BLaER1 (cell line): ENCODE measurements at regions not wholly inside any gene's neighbourhood (a gene's known extent, or its start where the extent isn't known, plus 50 kb on each side); places are given as distances from the start of the nearest gene placed in this dataset.

Experiments used
- H3K27ac ChIP-seq: shearing (Covaris generic); formaldehyde crosslinking; 2 replicates; pipeline ENCODE4 v1.8.1; 2022
- H3K27me3 ChIP-seq: shearing (Covaris generic); formaldehyde crosslinking; 2 replicates; pipeline ENCODE4 v1.8.1; 2022
- H3K36me3 ChIP-seq: shearing (Covaris generic); formaldehyde crosslinking; 2 replicates; pipeline ENCODE4 v1.8.1; 2022
- H3K4me1 ChIP-seq: shearing (Covaris generic); formaldehyde crosslinking; 2 replicates; pipeline ENCODE4 v1.8.1; 2022
- H3K4me2 ChIP-seq: shearing (Covaris generic); formaldehyde crosslinking; 2 replicates; pipeline ENCODE4 v1.8.1; 2022
- H3K4me3 ChIP-seq: shearing (Covaris generic); formaldehyde crosslinking; 2 replicates; pipeline ENCODE4 v1.8.1; 2022
- H3K9ac ChIP-seq: shearing (Covaris generic); formaldehyde crosslinking; 2 replicates; pipeline ENCODE4 v1.8.1; 2022
- H3K9me3 ChIP-seq: shearing (Covaris generic); formaldehyde crosslinking; 2 replicates; pipeline ENCODE4 v1.8.1; 2022
- H4K20me1 ChIP-seq: shearing (Covaris generic); formaldehyde crosslinking; 2 replicates; pipeline ENCODE4 v1.8.1; 2022
- Cebpa-rat ChIP-seq: shearing (Covaris generic); IDR thresholded peaks from 2 replicates; pipeline ENCODE4 v1.8.1; 2022

- no peaks in the 10 kb centered on the region for H4K20me1 ChIP-seq
Observed at GRCh38 chr11:71144736-71145135, 107.6 kb downstream of the SHANK2 start.

DNA sequence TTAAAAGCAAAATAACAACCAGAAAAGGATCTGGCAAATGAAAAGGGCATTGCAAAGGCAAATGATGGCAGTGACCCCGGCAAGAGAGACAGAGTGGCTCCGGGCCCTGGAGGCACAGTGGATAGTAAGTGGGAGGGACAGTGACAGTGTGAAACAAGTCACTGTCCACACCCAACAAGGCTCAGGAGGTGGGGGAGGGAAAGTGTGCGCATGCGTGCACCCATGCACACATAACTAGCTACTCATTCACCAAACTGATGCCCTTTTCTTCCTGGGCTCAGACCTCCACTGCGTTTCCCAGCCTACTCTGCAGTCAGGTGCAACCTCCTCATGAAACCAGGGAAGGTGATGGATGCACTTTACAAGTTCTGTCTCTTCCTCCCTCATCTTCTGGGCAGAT lies 108.4 kb downstream of the SHANK2 start:
- no peak overlapping the region for H3K4me3 ChIP-seq
- H3K9me3 ChIP-seq = no peaks in the 10 kb centered on the region
- H3K27me3 ChIP-seq = no peaks in the 10 kb centered on the region
- no peak overlapping the region for H3K9ac ChIP-seq
- H3K4me1 ChIP-seq = peaks cover 59% of the 10 kb centered on the region
- H3K4me2 ChIP-seq = no peak overlapping the region
- no peak overlapping the region for H3K27ac ChIP-seq
- TF ChIP-seq Cebpa-rat = no peak
- no peaks in the 10 kb centered on the region for H3K36me3 ChIP-seq
- H4K20me1 ChIP-seq = no peaks in the 10 kb centered on the region

More at GRCh38 chr11:71144736-71145135, 107.6 kb downstream of the SHANK2 start:
- Histone ChIP-seq H3K9me3 (no peaks in the 10 kb centered on the region), H3K27me3 (no peaks in the 10 kb centered on the region), H3K4me2 (no peak overlapping the region), H3K36me3 (no peaks in the 10 kb centered on the region), H3K4me1 (peaks cover 52% of the 10 kb centered on the region), H3K9ac (no peak overlapping the region), H3K4me3 (no peak overlapping the region), H3K27ac (no peak overlapping the region)
- TF ChIP-seq Cebpa-rat = no peak

DNA sequence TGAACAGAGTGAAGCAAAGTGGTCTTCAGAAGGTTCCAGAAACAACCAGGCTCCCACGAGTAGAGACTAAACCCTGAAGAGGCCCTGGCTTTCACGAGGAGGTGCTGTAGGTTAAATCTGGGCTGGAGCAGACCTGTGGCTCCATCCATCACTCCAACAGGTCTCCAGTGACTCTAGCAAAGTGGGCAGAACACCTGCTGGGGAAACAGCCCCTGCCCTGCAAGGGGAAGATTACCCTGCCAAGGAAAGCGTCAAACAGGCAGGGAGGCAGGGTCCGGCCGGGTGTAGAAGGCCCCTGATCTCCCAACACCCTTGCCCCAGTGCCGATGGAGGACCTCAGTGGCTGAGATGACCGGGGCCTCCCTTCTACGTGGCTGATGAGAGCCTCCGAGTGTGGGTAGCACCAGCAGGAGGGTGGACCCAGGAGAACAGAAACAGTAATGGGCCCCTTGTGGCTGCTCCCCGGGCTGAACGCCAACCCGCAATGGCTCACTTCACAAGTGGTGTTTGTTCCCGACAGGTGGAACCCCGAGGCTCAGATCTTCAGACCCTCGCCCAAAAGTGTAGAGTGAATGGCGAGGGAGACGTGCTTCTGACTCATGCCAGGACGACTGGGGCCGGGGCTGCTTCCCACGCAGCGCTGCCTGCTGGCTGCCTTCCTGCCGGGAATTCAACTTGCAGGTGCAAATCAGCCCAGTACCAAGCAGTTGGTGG lies 112.0 kb downstream of the SHANK2 start:
- H3K27me3 ChIP-seq = no peaks in the 10 kb centered on the region
- peaks cover 50% of the 10 kb centered on the region for H3K4me1 ChIP-seq
- H3K27ac ChIP-seq = peak overlapping the region; percentile 20; the same call in 1 of the 2 replicates
- no peaks in the 10 kb centered on the region for H4K20me1 ChIP-seq
- H3K9ac ChIP-seq = 0 out of 2 replicates have a peak overlapping the region, but pooled peaks have one; percentile 34
- no peaks in the 10 kb centered on the region for H3K9me3 ChIP-seq
- H3K4me3 ChIP-seq = no peak overlapping the region
- peak overlapping the region; percentile 83 for H3K4me2 ChIP-seq
- TF ChIP-seq Cebpa-rat = no peak
- H3K36me3 ChIP-seq = no peaks in the 10 kb centered on the region

DNA sequence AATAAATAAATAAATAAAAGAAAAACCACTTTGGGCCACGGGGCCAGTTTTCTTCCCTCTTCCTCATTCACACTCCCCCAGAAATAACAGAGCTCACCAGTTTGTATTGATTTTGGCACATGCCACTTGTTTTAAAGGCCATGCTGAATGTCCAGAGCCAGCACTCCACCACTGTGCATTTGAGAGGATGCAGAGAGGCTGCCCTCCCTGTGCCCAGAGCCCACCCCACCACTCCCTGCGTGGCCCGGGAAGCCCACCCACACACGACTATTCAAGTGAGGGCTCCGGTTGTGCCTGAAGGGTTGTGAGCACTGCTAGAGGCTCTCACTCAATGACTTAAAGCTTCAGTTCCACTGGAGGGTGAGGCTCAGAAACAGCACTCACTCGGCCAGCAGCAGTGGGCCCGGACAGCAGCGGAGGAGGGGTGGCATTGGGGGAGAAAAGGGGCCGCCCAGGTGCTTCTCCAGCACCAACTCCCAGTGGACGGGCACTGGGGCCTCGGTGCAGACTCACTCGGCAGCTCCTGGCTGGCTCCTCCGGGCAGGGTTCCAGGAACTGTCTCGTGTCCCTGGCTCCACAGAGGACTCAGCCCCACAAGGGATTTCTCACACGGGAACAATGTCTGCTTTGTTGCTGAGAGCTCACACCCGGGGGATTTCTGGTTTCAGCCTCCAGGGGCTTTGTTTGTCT lies 112.7 kb downstream of the SHANK2 start:
- H3K9me3 ChIP-seq = no peaks in the 10 kb centered on the region
- H3K27ac ChIP-seq = peak overlapping the region; percentile 20; the same call in 1 of the 2 replicates
- H3K4me2 ChIP-seq = peak overlapping the region; percentile 83
- peaks cover 49% of the 10 kb centered on the region for H3K4me1 ChIP-seq
- H3K4me3 ChIP-seq = no peak overlapping the region
- H3K9ac ChIP-seq = no peak overlapping the region
- no peaks in the 10 kb centered on the region for H4K20me1 ChIP-seq
- no peak for TF ChIP-seq Cebpa-rat
- no peaks in the 10 kb centered on the region for H3K36me3 ChIP-seq
- no peaks in the 10 kb centered on the region for H3K27me3 ChIP-seq

DNA sequence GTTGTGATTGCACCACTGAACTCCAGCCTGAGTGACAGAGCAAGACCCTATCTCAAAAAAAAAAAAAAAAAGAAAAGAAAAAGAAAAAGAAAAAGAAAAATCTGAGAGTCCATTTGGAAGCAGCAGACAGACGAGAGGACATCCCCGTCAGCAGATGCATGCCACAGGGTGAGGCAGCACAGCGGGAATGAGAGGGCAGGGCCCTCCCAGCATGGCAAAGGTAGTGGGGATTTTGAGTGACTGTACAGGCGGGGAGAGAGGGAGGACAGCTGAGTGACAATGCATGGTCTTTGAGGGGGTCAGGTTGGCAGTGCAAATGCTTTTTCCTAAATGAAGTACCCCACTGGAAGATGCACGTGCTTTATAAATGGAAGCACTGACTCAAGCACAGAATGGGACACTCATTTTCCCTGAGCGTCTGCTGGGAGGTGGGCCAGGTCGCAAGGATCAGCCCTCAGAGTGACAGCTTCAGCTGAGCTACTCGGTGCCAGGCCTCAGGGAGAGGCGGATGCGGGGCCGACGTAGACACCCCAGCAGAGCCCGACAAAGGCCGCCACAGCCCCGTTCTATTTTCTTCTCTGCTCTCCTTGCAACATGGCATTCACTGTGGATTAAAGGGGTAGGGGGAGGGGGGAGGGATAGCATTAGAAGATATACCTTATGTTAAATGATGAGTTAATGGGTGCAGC lies 113.5 kb downstream of the SHANK2 start:
- Histone ChIP-seq H3K4me3 (no peak overlapping the region), H3K4me1 (peaks cover 53% of the 10 kb centered on the region), H3K9me3 (no peaks in the 10 kb centered on the region), H3K4me2 (no peak overlapping the region), H3K36me3 (no peaks in the 10 kb centered on the region), H3K27me3 (no peaks in the 10 kb centered on the region), H4K20me1 (no peaks in the 10 kb centered on the region), H3K27ac (no peak overlapping the region), H3K9ac (no peak overlapping the region)
- no peak for TF ChIP-seq Cebpa-rat

GRCh38 chr11:71137376-71137775 lies 115.0 kb downstream of the SHANK2 start:
- Histone ChIP-seq H3K4me3 (no peak overlapping the region), H3K4me1 (peaks cover 48% of the 10 kb centered on the region), H3K27me3 (no peaks in the 10 kb centered on the region), H3K36me3 (no peaks in the 10 kb centered on the region), H4K20me1 (no peaks in the 10 kb centered on the region), H3K27ac (no peak overlapping the region), H3K9ac (no peak overlapping the region), H3K4me2 (no peak overlapping the region), H3K9me3 (no peaks in the 10 kb centered on the region)
- no peak for TF ChIP-seq Cebpa-rat

GRCh38 chr11:71136095-71136845 lies 116.1 kb downstream of the SHANK2 start:
- no peak for TF ChIP-seq Cebpa-rat
- no peaks in the 10 kb centered on the region for H3K27me3 ChIP-seq
- no peaks in the 10 kb centered on the region for H3K36me3 ChIP-seq
- no peak overlapping the region for H3K4me2 ChIP-seq
- H3K4me1 ChIP-seq = peaks cover 37% of the 10 kb centered on the region
- H3K27ac ChIP-seq = no peak overlapping the region
- no peaks in the 10 kb centered on the region for H4K20me1 ChIP-seq
- H3K4me3 ChIP-seq = no peak overlapping the region
- no peaks in the 10 kb centered on the region for H3K9me3 ChIP-seq
- H3K9ac ChIP-seq = no peak overlapping the region

DNA sequence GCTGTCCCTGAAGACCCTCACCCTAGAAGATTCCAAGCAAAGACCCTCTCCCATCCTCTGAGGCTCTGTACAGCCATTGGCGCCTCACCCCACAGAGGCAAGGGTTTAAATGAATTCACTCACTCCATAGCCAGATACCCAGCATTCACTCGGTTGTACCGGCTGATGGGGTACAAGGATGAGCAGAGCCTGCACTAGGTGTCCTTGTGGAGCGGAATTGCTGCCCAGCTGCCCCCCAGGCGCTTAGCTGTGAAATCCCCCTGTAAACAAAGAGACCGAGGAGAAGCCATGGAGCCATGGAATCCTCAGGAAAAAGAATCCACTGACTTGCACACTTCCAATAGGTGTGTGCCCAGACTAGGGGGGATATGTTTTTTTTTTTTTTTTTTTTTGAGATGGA lies 117.3 kb downstream of the SHANK2 start:
- no peak overlapping the region for H3K4me2 ChIP-seq
- no peak for TF ChIP-seq Cebpa-rat
- H3K9me3 ChIP-seq = no peaks in the 10 kb centered on the region
- no peaks in the 10 kb centered on the region for H3K27me3 ChIP-seq
- H3K4me1 ChIP-seq = peaks cover 25% of the 10 kb centered on the region
- H4K20me1 ChIP-seq = no peaks in the 10 kb centered on the region
- no peak overlapping the region for H3K27ac ChIP-seq
- no peak overlapping the region for H3K9ac ChIP-seq
- H3K36me3 ChIP-seq = no peaks in the 10 kb centered on the region
- H3K4me3 ChIP-seq = no peak overlapping the region

GRCh38 chr11:71133946-71134345 lies 118.4 kb downstream of the SHANK2 start:
- Histone ChIP-seq H3K9me3 (no peaks in the 10 kb centered on the region), H3K36me3 (no peaks in the 10 kb centered on the region), H3K27me3 (no peaks in the 10 kb centered on the region), H3K4me1 (peaks cover 13% of the 10 kb centered on the region), H4K20me1 (no peaks in the 10 kb centered on the region), H3K9ac (no peak overlapping the region), H3K4me2 (peak overlapping the region; percentile 67), H3K27ac (0 out of 2 replicates have a peak overlapping the region, but pooled peaks have one; percentile 38), H3K4me3 (no peak overlapping the region)
- TF ChIP-seq Cebpa-rat = no peak
